WI38 (cell line): ENCODE measurements at regions not wholly inside any gene's neighbourhood (a gene's known extent, or its start where the extent isn't known, plus 50 kb on each side); places are given as distances from the start of the nearest gene placed in this dataset.

ENCODE experiments used
- H3K4me3 ChIP-seq: 2 replicates; pipeline ENCODE4 v1.5.1; 2011; ENCODE audit warnings: low read depth, mild to moderate bottlenecking, control low read depth, low read length
- CTCF ChIP-seq: IDR thresholded peaks from 2 replicates; pipeline ENCODE4 v1.5.1; 2012; ENCODE audit warnings: low read depth, mild to moderate bottlenecking, control low read depth, low read length

GRCh38 chr7:70935311-70935710 is 196.6 kb upstream of the GALNT17 start:
- no peak for TF ChIP-seq CTCF
- no peak overlapping the region for H3K4me3 ChIP-seq

DNA sequence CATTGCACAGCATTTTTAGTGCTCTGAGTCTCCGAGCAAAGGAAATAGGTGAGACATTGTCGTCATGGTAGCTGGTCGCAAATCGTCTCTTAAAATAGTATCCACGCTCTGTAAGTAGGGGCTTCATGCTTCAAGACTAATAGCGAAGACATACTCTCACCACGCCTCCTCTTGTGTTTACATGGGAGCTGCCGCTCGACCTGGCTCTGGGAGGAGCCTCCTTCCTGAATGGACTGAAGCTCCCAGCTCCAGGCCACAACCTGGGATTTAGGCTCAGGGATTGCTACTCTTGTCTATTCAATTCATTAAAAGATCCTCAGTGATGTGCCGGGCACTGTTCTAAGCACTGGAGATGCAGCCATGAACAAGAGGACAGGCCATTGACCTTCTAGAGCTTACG is 196.1 kb upstream of the GALNT17 start:
- no peak for TF ChIP-seq CTCF
- H3K4me3 ChIP-seq, result no peak overlapping the region

- no peak overlapping the region for H3K4me3 ChIP-seq
- TF ChIP-seq CTCF, result no peak
Observed at GRCh38 chr7:70937424-70937823, 194.5 kb upstream of the GALNT17 start.

DNA sequence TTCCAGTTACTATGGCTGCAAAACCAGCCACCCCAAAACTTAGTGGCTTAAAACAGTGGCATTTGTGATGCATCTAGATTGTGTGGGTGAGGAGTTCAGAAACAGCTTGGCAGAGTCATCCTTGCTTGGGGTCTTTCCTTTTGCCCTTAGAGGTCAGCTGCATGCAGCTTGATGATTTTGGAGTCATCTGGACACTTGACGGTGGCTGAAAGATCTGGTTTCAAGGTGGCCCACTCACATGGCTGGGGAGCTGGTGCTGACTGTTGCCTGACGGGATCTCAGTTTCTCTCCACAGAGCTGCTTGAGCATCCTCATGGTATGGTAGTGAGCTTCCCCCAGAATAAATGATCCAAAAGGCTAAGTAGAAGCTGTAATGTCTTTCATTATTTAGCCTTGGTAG is 191.3 kb upstream of the GALNT17 start:
- no peak overlapping the region for H3K4me3 ChIP-seq
- TF ChIP-seq CTCF, result no peak

DNA sequence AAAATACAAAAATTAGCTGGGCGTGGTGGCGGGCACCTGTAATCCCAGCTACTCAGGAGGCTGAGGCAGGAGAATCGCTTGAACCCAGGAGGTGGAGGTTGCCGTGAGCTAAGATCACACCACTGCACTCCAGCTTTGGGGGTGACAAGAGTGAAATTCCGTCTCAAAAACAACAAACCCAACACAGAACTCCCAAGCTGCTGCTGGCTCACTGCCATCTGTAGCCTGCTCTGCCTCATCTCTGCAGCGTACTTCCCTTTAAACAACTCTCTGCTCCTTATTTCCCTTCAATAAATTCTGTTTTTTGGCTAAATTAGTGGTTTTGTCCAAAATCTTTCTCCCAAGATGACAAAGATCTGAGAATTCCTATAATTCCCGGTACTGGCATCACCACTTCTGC is 189.2 kb upstream of the GALNT17 start:
- TF ChIP-seq CTCF, result no peak
- H3K4me3 ChIP-seq, result no peak overlapping the region

DNA sequence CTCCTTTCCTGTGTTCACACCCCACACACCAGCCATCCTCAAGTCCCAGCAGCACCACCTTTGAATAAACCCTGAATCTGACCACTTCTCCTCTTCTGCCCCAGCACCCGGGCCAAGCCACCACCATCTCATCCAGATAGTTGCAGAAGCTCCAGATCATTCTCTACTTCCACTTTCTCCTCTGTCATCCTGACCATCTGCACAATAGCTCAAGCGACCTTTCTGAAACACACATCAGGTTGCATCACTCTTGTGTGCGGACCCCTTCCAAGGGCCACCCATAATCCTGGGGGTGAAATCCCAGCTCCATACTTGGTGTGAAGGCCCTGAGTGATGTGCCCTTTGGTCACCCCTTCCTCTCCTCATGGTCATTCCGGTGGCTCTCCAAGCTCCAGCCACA is 187.4 kb upstream of the GALNT17 start:
- H3K4me3 ChIP-seq, result no peak overlapping the region
- TF ChIP-seq CTCF, result no peak

- H3K4me3 ChIP-seq, result no peak overlapping the region
- TF ChIP-seq CTCF, result no peak
Observed at GRCh38 chr7:70947181-70947580, 184.8 kb upstream of the GALNT17 start.
